Neural crest cell (in vitro differentiated cells): ENCODE measurements at regions not wholly inside any gene's neighbourhood (a gene's known extent, or its start where the extent isn't known, plus 50 kb on each side); places are given as distances from the start of the nearest gene placed in this dataset.
A peak's percentile ranks its signal among the peaks of the same experiment; 100 is the strongest.

Experiments used
- DNase-seq: peaks from one replicate; pipeline ENCODE4 v3.0.0; 2021; ENCODE audit warnings: low read depth, mixed read lengths, low spot score
- H3K27ac Mint-ChIP-seq: one replicate; pipeline ENCODE4 v1.8.0; 2021; ENCODE audit warnings: mild to moderate bottlenecking, mixed read lengths; ENCODE audit not compliant: unreplicated experiment
- H3K27me3 Mint-ChIP-seq: 2 replicates; pipeline ENCODE4 v1.8.0; 2021; ENCODE audit warnings: low read depth, mild to moderate bottlenecking, mixed read lengths
- H3K36me3 Mint-ChIP-seq: 2 replicates; pipeline ENCODE4 v1.8.0; 2021; ENCODE audit warnings: low read depth, mild to moderate bottlenecking, mixed read lengths
- H3K4me1 Mint-ChIP-seq: 2 replicates; pipeline ENCODE4 v1.8.0; 2021; ENCODE audit warnings: mixed read lengths
- H3K4me3 Mint-ChIP-seq: one replicate; pipeline ENCODE4 v1.8.0; 2021; ENCODE audit warnings: mild to moderate bottlenecking, mixed read lengths
- H3K9me3 Mint-ChIP-seq: 2 replicates; pipeline ENCODE4 v1.8.0; 2021; ENCODE audit warnings: mixed read lengths
- CTCF ChIP-seq: fragments of 200-600 bp; sonication (generic); conservative IDR thresholded peaks from 2 replicates; pipeline ENCODE4 v1.5.0; 2021; ENCODE audit warnings: antibody characterized with exemption, mild to moderate bottlenecking

- TF ChIP-seq CTCF, result no peak
- no peaks in the 10 kb centered on the region for H3K4me1 Mint-ChIP-seq
- no peaks in the 10 kb centered on the region for H3K9me3 Mint-ChIP-seq
- no peak for DNase-seq
- H3K4me3 Mint-ChIP-seq, result no peak overlapping the region
- H3K27ac Mint-ChIP-seq, result no peak overlapping the region
- no peaks in the 10 kb centered on the region for H3K36me3 Mint-ChIP-seq
- no peaks in the 10 kb centered on the region for H3K27me3 Mint-ChIP-seq
These were observed 290.2 kb downstream of the METTL4 start for GRCh38 chr18:2281086-2281485.

GRCh38 chr18:2281523-2282199 lies 289.6 kb downstream of the METTL4 start:
- TF ChIP-seq CTCF, result no peak
- no peak overlapping the region for H3K4me3 Mint-ChIP-seq
- peaks cover 1% of the 10 kb centered on the region for H3K9me3 Mint-ChIP-seq
- DNase-seq, result no peak
- H3K36me3 Mint-ChIP-seq, result no peaks in the 10 kb centered on the region
- no peaks in the 10 kb centered on the region for H3K4me1 Mint-ChIP-seq
- peak overlapping the region; percentile 5 for H3K27ac Mint-ChIP-seq
- H3K27me3 Mint-ChIP-seq, result no peaks in the 10 kb centered on the region

- no peaks in the 10 kb centered on the region for H3K27me3 Mint-ChIP-seq
- no peak for DNase-seq
- TF ChIP-seq CTCF, result no peak
- H3K4me1 Mint-ChIP-seq, result no peaks in the 10 kb centered on the region
- peaks cover 5% of the 10 kb centered on the region for H3K9me3 Mint-ChIP-seq
- H3K4me3 Mint-ChIP-seq, result no peak overlapping the region
- H3K27ac Mint-ChIP-seq, result no peak overlapping the region
- no peaks in the 10 kb centered on the region for H3K36me3 Mint-ChIP-seq
These were observed 278.0 kb downstream of the METTL4 start for GRCh38 chr18:2293109-2293839.

- no peak overlapping the region for H3K27ac Mint-ChIP-seq
- DNase-seq, result no peak
- H3K9me3 Mint-ChIP-seq, result no peaks in the 10 kb centered on the region
- TF ChIP-seq CTCF, result no peak
- H3K4me3 Mint-ChIP-seq, result no peak overlapping the region
- no peaks in the 10 kb centered on the region for H3K4me1 Mint-ChIP-seq
- H3K36me3 Mint-ChIP-seq, result no peaks in the 10 kb centered on the region
- H3K27me3 Mint-ChIP-seq, result peaks cover 6% of the 10 kb centered on the region
These were observed 270.0 kb downstream of the METTL4 start for GRCh38 chr18:2301316-2301715.

- no peak for TF ChIP-seq CTCF
- no peak overlapping the region for H3K4me3 Mint-ChIP-seq
- H3K4me1 Mint-ChIP-seq, result no peaks in the 10 kb centered on the region
- no peaks in the 10 kb centered on the region for H3K9me3 Mint-ChIP-seq
- no peak overlapping the region for H3K27ac Mint-ChIP-seq
- DNase-seq, result no peak
- H3K36me3 Mint-ChIP-seq, result no peaks in the 10 kb centered on the region
- peaks cover 6% of the 10 kb centered on the region for H3K27me3 Mint-ChIP-seq
These were observed 269.3 kb downstream of the METTL4 start for GRCh38 chr18:2302012-2302411.
